ENCODE measurements at regions not wholly inside any gene's neighbourhood (a gene's known extent, or its start where the extent isn't known, plus 50 kb on each side); places are given as distances from the start of the nearest gene placed in this dataset.

DNA sequence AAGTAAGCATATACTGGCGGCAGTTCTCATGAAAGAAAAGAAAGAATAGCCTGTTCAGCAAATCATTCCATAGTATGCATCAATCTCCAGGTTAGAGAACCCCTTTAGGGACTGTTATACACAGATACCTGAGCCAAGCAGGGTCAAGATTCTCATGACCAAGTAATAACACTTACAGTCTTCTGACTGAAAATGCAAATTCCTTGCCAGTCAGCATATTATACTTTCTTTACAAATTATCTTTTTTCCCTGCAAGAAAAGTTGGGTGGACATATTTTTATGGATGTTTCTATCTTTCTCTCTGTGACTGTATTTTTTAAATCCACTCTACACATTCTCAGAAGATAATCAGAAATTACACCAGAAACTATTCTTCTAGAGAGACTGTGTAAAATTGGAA lies 120.4 kb upstream of the COL5A2 start:
- H3K4me3 ChIP-seq (ENCODE audit: low read depth, low read length): no peak overlapping the region
- TF ChIP-seq, protein P1, sequence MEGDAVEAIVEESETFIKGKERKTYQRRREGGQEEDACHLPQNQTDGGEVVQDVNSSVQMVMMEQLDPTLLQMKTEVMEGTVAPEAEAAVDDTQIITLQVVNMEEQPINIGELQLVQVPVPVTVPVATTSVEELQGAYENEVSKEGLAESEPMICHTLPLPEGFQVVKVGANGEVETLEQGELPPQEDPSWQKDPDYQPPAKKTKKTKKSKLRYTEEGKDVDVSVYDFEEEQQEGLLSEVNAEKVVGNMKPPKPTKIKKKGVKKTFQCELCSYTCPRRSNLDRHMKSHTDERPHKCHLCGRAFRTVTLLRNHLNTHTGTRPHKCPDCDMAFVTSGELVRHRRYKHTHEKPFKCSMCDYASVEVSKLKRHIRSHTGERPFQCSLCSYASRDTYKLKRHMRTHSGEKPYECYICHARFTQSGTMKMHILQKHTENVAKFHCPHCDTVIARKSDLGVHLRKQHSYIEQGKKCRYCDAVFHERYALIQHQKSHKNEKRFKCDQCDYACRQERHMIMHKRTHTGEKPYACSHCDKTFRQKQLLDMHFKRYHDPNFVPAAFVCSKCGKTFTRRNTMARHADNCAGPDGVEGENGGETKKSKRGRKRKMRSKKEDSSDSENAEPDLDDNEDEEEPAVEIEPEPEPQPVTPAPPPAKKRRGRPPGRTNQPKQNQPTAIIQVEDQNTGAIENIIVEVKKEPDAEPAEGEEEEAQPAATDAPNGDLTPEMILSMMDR (IDR thresholded peaks at IDR 0.05; ENCODE audit: low read depth, low read length): no peak

DNA sequence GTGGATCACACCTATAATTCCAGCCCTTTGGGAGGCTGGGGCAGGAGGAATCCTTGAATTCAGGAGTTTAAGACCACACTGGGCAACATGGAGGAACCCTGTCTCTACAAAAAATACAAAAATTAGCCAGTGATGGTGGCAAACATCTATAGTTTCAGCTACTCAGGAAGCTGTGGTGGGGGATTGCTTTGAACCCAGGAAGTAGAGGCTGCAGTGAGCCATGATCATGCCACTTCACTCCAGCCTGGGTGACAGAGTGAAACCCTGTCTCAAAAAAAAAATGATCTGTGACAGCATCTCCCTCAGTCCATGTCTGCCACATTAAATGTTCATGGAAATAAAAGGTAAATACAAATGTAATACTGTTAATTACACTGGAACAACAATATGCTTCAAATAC lies 121.4 kb upstream of the COL5A2 start:
- H3K4me3 ChIP-seq (ENCODE audit: low read depth, low read length): no peak overlapping the region
- TF ChIP-seq, protein P1 (IDR thresholded peaks at IDR 0.05; ENCODE audit: low read depth, low read length): no peak

DNA sequence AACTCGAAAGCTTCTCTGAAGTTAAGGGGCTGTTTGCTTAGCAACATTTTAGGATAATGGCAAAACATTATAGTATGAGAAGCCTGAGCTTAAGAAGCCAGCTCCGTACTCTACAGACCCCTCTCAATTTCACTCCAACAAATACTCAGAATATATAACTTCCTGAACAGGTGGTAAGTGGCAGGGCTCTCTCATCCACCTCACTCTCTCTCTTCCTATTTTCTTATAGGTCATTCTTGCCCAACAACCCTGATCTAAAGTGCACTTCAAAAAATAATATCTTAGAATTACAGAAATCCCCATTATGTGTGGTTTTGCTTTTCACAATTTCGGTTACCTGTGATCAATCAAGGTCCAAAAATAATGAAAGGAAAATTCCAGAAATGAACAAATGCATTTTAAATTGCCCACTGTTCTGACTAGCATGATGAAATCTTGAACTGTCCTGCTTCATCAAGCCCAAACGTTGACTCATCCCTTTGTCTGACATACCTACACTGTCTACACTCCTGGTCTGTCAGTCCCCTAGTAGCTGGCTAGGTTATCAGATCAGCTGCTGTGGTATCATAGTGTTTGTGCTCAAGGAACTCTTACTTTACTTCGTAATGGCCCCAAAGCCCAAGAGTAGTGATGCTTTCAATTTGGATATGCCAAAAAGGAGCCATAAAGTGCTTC lies 122.8 kb upstream of the COL5A2 start:
- TF ChIP-seq, protein P1 (IDR thresholded peaks at IDR 0.05; ENCODE audit: low read depth, low read length): no peak
- no peak overlapping the region for H3K4me3 ChIP-seq (ENCODE audit: low read depth, low read length)

DNA sequence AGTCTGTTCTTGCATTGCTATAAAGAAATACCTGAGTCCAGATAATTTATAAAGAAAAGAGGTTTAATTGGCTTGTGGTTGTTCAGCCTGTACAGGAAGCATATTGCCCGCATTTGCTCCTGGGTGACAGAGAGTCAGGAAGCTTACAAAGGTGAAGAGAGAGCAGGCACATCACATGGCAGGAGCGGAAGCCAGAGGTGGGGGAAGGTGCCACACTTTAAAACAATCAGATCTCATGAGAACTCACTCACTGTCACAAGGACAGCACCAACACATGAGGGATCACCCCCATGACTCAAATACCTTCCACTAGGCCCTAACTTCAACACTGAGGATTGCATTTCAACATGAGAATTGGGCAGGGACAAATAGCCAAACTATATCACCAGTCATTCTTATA lies 124.8 kb upstream of the COL5A2 start:
- TF ChIP-seq, protein P1 (IDR thresholded peaks at IDR 0.05; ENCODE audit: low read depth, low read length): no peak
- no peak overlapping the region for H3K4me3 ChIP-seq (ENCODE audit: low read depth, low read length)

DNA sequence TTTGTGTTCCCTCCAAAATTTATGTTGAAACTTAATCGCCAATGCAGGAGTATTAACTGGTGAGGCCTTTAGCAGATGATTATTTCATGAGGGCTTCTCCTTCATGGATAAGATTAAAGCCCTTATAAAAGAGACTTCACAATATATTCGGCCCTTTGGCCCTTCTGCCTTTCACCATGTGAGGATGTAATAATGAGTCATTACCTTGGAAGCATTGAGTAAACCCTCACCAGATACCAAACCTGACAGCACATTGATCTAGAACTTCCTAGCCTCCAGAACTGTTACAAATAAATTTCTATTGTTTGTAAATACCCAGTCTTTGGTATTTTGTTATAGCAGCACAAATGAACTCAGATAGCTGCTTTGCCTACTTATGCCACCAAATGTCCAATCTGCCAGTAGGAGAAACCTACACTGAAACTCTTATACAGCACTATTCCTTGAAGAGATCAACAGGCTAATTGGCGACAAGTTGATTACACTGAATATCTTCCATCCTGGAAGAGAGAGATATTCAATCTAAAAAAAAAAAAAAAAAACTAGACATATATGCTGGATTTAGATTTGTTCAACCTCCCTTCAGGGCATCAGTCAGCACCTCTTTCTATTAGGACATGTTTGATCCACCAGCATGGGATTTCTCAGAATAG lies 125.9 kb upstream of the COL5A2 start:
- TF ChIP-seq, protein P1 (IDR thresholded peaks at IDR 0.05; ENCODE audit: low read depth, low read length): no peak
- H3K4me3 ChIP-seq (ENCODE audit: low read depth, low read length): no peak overlapping the region

DNA sequence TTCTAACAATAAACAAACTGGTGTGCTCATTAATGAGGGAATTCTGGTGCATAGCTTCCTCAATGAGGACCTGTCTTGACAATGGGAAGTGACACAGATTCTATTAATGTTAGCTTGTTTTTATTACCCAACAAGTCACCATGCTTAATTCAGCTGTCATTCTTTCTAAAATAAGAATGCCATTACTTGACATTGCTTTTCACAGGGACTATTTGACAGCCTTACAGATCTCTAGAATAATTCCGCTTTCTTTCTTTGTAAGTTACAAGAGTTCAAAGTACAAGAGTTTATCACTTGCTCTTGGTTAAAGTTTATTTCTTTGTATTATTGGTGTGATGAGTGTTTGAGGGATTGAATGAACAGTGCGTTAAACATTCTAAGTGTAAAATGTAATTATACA lies 127.0 kb upstream of the COL5A2 start:
- TF ChIP-seq, protein P1 (IDR thresholded peaks at IDR 0.05; ENCODE audit: low read depth, low read length): no peak
- H3K4me3 ChIP-seq (ENCODE audit: low read depth, low read length): no peak overlapping the region

DNA sequence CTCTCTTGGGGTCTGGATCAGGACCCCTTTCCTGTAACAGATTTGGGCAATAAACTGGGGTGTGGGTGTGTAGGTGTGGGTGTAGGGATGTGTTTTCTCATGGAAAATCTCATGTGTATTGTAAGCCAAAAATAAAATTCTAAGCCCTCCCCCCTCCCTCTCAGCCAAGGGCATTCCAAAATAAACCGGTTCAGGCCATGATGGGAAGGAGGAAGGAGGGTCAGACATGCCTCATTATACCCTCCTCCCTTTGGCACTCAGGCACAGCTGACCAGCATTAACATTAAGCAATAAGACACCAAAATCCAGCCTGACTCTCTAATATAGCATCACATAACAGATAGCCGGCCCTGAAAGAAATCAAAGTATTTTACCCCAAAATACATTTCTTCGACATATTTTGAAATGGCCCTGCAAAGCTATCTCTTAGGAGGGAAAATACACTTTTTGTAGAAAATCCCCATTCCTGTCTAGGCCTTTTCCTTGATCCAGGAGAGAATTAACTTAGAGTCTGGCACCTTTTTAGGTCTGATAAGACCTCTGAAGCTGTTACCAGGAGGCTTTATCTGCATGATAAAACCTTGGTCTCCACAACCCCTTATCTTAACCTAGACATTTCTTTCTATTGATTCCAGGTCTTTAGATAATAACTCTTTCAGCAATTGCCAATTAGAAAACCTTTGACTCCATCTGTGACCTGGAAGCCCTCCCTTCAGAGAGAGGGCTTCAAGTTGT lies 128.7 kb upstream of the COL5A2 start:
- no peak overlapping the region for H3K4me3 ChIP-seq (ENCODE audit: low read depth, low read length)
- TF ChIP-seq, protein P1 (IDR thresholded peaks at IDR 0.05; ENCODE audit: low read depth, low read length): no peak

All from WI38 (cell line).